ENCODE measurements at regions not wholly inside any gene's neighbourhood (a gene's known extent, or its start where the extent isn't known, plus 50 kb on each side); places are given as distances from the start of the nearest gene placed in this dataset.

DNA sequence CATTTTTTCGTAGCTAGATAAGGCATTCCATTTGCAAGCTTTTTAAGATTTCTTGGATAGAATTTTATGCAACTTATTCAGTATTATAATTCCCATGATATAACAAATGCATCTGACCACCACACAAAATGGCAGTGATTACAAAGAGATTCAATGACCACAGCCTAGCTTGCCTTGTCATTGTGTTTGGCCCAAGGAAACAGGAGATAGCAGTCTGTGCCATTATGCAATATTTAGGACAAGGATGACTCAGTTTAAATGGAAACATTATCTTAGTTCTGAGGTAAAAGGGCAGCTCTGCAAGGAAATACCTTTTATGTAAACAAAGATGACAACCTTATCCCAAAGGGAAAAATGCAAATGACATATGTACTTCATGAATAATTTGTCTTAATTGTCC, 89.8 kb downstream of the NUDT12 start:
- H2AFZ ChIP-seq (replicated peaks; ENCODE audit: low read length, poor library complexity), result no peak overlapping the region
- no peaks in the 10 kb centered on the region for H3K36me3 ChIP-seq (ENCODE audit: control insufficient read depth, insufficient read depth, low read length)
- H3K56ac ChIP-seq (ENCODE audit: extremely low read depth, insufficient read depth, low read length), result no peak overlapping the region
- no peak overlapping the region for H3K18ac ChIP-seq (ENCODE audit: low read depth, low read length)
- H3K27ac ChIP-seq (ENCODE audit: insufficient read depth, low read length), result no peak overlapping the region
- intact Hi-C loops (cut with micrococcal nuclease) (loop anchor here (10.0 kb wide), 1 partner anchor 938 kb away; no protein-coding TSS in a partner anchor), in situ Hi-C loops (cut with MboI; ENCODE audit: low sequenced_read_pairs) (no loop called here), dilution Hi-C loops (cut with HindIII; ENCODE audit: low sequenced_read_pairs, unreplicated experiment) (no loop called here)
- H4K20me1 ChIP-seq (ENCODE audit: insufficient read depth, low read length), result no peaks in the 10 kb centered on the region
- H3K4ac ChIP-seq (ENCODE audit: low read depth, low read length), result no peak overlapping the region
- ATAC-seq (ENCODE audit: low read depth) (peak; percentile 9; the same call in 1 of the 2 replicates), DNase-seq (peak; percentile 59)
- no peak overlapping the region for H4K91ac ChIP-seq (ENCODE audit: insufficient read depth, low read depth, low read length)
- H3K27me3 ChIP-seq (ENCODE audit: control insufficient read depth, insufficient read depth, low read length), result no peaks in the 10 kb centered on the region; the same call in 1 of the 2 replicates
- H3K79me1 ChIP-seq (ENCODE audit: low read depth in 1 of 2, low read length in 2 of 2), result 0 out of 4 replicates have a peak, but pooled peaks cover 0 to 3% of the 10 kb centered on the region in 2 experiments
- H4K8ac ChIP-seq (ENCODE audit: low read depth in 2 of 2, low read length in 2 of 2), result no peak overlapping the region
- no peak overlapping the region for H3K4me2 ChIP-seq (ENCODE audit: low read depth, low read length)
- H2AK5ac ChIP-seq (ENCODE audit: low read depth, low read length), result no peak overlapping the region
- H3K23ac ChIP-seq (ENCODE audit: low read depth, low read length), result no peak overlapping the region
- no peak overlapping the region for H3K9ac ChIP-seq (ENCODE audit: low read depth, low read length)
- H3K14ac ChIP-seq (replicated peaks; ENCODE audit: low read depth, low read length), result no peak overlapping the region
- no peaks in the 10 kb centered on the region for H3K9me3 ChIP-seq (ENCODE audit: control insufficient read depth, insufficient read depth, low read length)
- H3K9me1 ChIP-seq (ENCODE audit: insufficient read depth, low read length), result no peaks in the 10 kb centered on the region
- H2AK9ac ChIP-seq (replicated peaks; ENCODE audit: low read depth, low read length, poor library complexity), result no peak overlapping the region
- H3K4me3 ChIP-seq (ENCODE audit: insufficient read depth, low read depth, low read length), result no peak overlapping the region
- no peak overlapping the region for H2BK20ac ChIP-seq (ENCODE audit: low read depth, low read length)
- CTCF ChIA-PET, result interaction anchor here (1.1 to 1.6 kb wide), 2 partner anchors 214 to 240 kb away, joined by 3 to 4 read pairs; partner anchors contain the start of gene MACIR
- no peak overlapping the region for H2BK120ac ChIP-seq (ENCODE audit: low read depth, low read length)
- no CpG with 5 or more reads among the region's 1 CpG for WGBS, 2 experiments (ENCODE audit: extremely low coverage in 2 of 2, insufficient read length in 1 of 2)
- POLR2A ChIA-PET (ENCODE audit: unreplicated experiment), result no interaction called here
- no TSS peak for BruUV-seq (replicated peaks)
- no peak overlapping the region for H2BK5ac ChIP-seq (ENCODE audit: low read depth, low read length, poor library complexity, severe bottlenecking)
- H2BK15ac ChIP-seq (ENCODE audit: low read depth, low read length), result no peak overlapping the region
- no peak for TF ChIP-seq BHLHE40 (IDR thresholded peaks at IDR 0.05; ENCODE audit: low read depth, low read length)
- no peak for TF ChIP-seq RFX5 (IDR thresholded peaks at IDR 0.05; ENCODE audit: low read depth, low read length)
- no peak for TF ChIP-seq RCOR1 (IDR thresholded peaks at IDR 0.05; ENCODE audit: insufficient replicate concordance, low read length)
- TF ChIP-seq MXI1 (IDR thresholded peaks at IDR 0.05; ENCODE audit: borderline replicate concordance, low read depth, low read length), result no peak
- no peak for TF ChIP-seq SMC3 (IDR thresholded peaks at IDR 0.05; ENCODE audit: low read depth, low read length)
- TF ChIP-seq, protein P1, sequence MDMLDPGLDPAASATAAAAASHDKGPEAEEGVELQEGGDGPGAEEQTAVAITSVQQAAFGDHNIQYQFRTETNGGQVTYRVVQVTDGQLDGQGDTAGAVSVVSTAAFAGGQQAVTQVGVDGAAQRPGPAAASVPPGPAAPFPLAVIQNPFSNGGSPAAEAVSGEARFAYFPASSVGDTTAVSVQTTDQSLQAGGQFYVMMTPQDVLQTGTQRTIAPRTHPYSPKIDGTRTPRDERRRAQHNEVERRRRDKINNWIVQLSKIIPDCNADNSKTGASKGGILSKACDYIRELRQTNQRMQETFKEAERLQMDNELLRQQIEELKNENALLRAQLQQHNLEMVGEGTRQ (IDR thresholded peaks at IDR 0.05; ENCODE audit: low read depth, low read length), result no peak
- TF ChIP-seq NFE2L2 (IDR thresholded peaks at IDR 0.05; ENCODE audit: low read depth, low read length), result peak; percentile 78
- no peak for TF ChIP-seq CTCF (conservative IDR thresholded peaks at IDR 0.05; ENCODE audit: low read depth, low read length)
- no peak for TF ChIP-seq FOS (IDR thresholded peaks at IDR 0.05; ENCODE audit: low read depth, low read length)
- TF ChIP-seq RAD21 (IDR thresholded peaks at IDR 0.05; ENCODE audit: low read length), result no peak
- TF ChIP-seq ELK1 (IDR thresholded peaks at IDR 0.05; ENCODE audit: borderline replicate concordance, low read depth, low read length), result no peak
- TF ChIP-seq MAFK (IDR thresholded peaks at IDR 0.05; ENCODE audit: low read depth, low read length), result peak; percentile 8; the same call in 1 of the 2 replicates
- no peak for TF ChIP-seq MAZ (IDR thresholded peaks at IDR 0.05; ENCODE audit: borderline replicate concordance, low read depth, low read length)
- TF ChIP-seq CHD1 (IDR thresholded peaks at IDR 0.05; ENCODE audit: low read depth, low read length), result no peak
- TF ChIP-seq CEBPB (IDR thresholded peaks at IDR 0.05; ENCODE audit: low read depth, low read length), result peak; percentile 92
- no peak for TF ChIP-seq POLR2A (IDR thresholded peaks at IDR 0.05; ENCODE audit: low read depth, low read length)
- H3K4me1 ChIP-seq (ENCODE audit: control insufficient read depth, insufficient read depth, low read length), result peaks cover 3% of the 10 kb centered on the region; the same call in 1 of the 2 replicates
- no peak overlapping the region for H4K5ac ChIP-seq (ENCODE audit: low read depth, low read length)
